H9 (cell line): ENCODE measurements at regions not wholly inside any gene's neighbourhood (a gene's known extent, or its start where the extent isn't known, plus 50 kb on each side); places are given as distances from the start of the nearest gene placed in this dataset.

ENCODE experiments used
- DNase-seq: peaks from one replicate; pipeline ENCODE4 v3.0.0-alpha.2; 2017
- H2AFZ ChIP-seq: one replicate; pipeline ENCODE4 v1.6.1; 2013; ENCODE audit warnings: mild to moderate bottlenecking, low read length, control low read depth, moderate library complexity
- H2AK5ac ChIP-seq: 2 replicates; pipeline ENCODE4 v1.6.1; 2013; ENCODE audit warnings: low read length, control low read depth, mixed read lengths; ENCODE audit not compliant: insufficient read length
- H2BK120ac ChIP-seq: one replicate; pipeline ENCODE4 v1.6.1; 2013; ENCODE audit warnings: low read depth, mild to moderate bottlenecking, low read length, control low read depth, inconsistent platforms; ENCODE audit not compliant: poor library complexity, severe bottlenecking
- H2BK12ac ChIP-seq: 2 replicates; pipeline ENCODE4 v1.6.1; 2013; ENCODE audit warnings: low read length, control low read depth, mixed read lengths, low read depth; ENCODE audit not compliant: insufficient read length
- H2BK15ac ChIP-seq: 2 replicates; pipeline ENCODE4 v1.6.1; 2013; ENCODE audit warnings: low read depth, low read length, control low read depth
- H2BK20ac ChIP-seq: one replicate; pipeline ENCODE4 v1.6.1; 2013; ENCODE audit warnings: low read depth, mild to moderate bottlenecking, low read length, control low read depth, inconsistent platforms; ENCODE audit not compliant: poor library complexity, severe bottlenecking
- H2BK5ac ChIP-seq: 2 replicates; pipeline ENCODE4 v1.6.1; 2013; ENCODE audit warnings: low read length, control low read depth, mixed read lengths; ENCODE audit not compliant: insufficient read length
- H3K14ac ChIP-seq: 2 replicates; pipeline ENCODE4 v1.6.1; 2013; ENCODE audit warnings: low read length, control low read depth; ENCODE audit not compliant: insufficient read depth
- H3K18ac ChIP-seq: 2 replicates; pipeline ENCODE4 v1.6.1; 2013; ENCODE audit warnings: low read depth, mild to moderate bottlenecking, mixed read lengths, low read length, control low read depth; ENCODE audit not compliant: insufficient read length
- H3K23ac ChIP-seq: 2 replicates; pipeline ENCODE4 v1.6.1; 2013; ENCODE audit warnings: low read length, control low read depth, mixed read lengths, low read depth; ENCODE audit not compliant: insufficient read length
- H3K23me2 ChIP-seq: 2 replicates; pipeline ENCODE4 v1.6.1; 2013; ENCODE audit warnings: low read depth, mild to moderate bottlenecking, mixed read lengths, low read length, control low read depth; ENCODE audit not compliant: insufficient read length, poor library complexity, severe bottlenecking
- H3K27ac ChIP-seq: 2 replicates; pipeline ENCODE4 v1.5.1; 2013; ENCODE audit warnings: low read length, control low read depth, mixed read lengths, low read depth; ENCODE audit not compliant: insufficient read length
- H3K27me3 ChIP-seq: 2 replicates; pipeline ENCODE4 v1.6.1; 2013; ENCODE audit warnings: low read length, control low read depth, inconsistent platforms; ENCODE audit not compliant: insufficient read depth
- H3K4ac ChIP-seq: 2 replicates; pipeline ENCODE4 v1.6.1; 2013; ENCODE audit warnings: low read depth, mild to moderate bottlenecking, control low read depth, inconsistent platforms, low read length, moderate library complexity
- H3K4me1 ChIP-seq: 2 replicates; pipeline ENCODE4 v1.6.1; 2013; ENCODE audit warnings: low read length, control low read depth, inconsistent platforms; ENCODE audit not compliant: insufficient read depth
- H3K4me2 ChIP-seq: 2 replicates; pipeline ENCODE4 v1.6.1; 2013; ENCODE audit warnings: low read length, control low read depth, mixed read lengths; ENCODE audit not compliant: insufficient read length, insufficient read depth
- H3K56ac ChIP-seq: 2 replicates; pipeline ENCODE4 v1.6.1; 2013; ENCODE audit warnings: low read depth, mild to moderate bottlenecking, mixed read lengths, low read length, control low read depth; ENCODE audit not compliant: insufficient read length
- H3K79me1 ChIP-seq: 2 replicates; pipeline ENCODE4 v1.6.1; 2013; ENCODE audit warnings: low read depth, mild to moderate bottlenecking, moderate library complexity, low read length, control low read depth, inconsistent platforms; ENCODE audit not compliant: insufficient read depth, poor library complexity, severe bottlenecking
- H3K79me2 ChIP-seq: 2 replicates; pipeline ENCODE4 v1.6.1; 2013; ENCODE audit warnings: low read length, control low read depth, inconsistent platforms; ENCODE audit not compliant: insufficient read depth
- H3K9ac ChIP-seq: 2 replicates; pipeline ENCODE4 v1.6.1; 2013; ENCODE audit warnings: low read length, control low read depth, mixed read lengths; ENCODE audit not compliant: insufficient read length; ENCODE audit errors: extremely low read depth
- H3K9me3 ChIP-seq: one replicate; pipeline ENCODE4 v1.6.1; 2013; ENCODE audit warnings: low read depth, low read length, inconsistent platforms; ENCODE audit not compliant: control insufficient read depth
- H3T11ph ChIP-seq: one replicate; pipeline ENCODE4 v1.6.1; 2013; ENCODE audit warnings: mild to moderate bottlenecking, low read length, control low read depth, inconsistent platforms
- H4K20me1 ChIP-seq: one replicate; pipeline ENCODE4 v1.6.1; 2013; ENCODE audit not compliant: control insufficient read depth, insufficient read length, insufficient read depth
- H4K5ac ChIP-seq: 2 replicates; pipeline ENCODE4 v1.6.1; 2013; ENCODE audit warnings: low read depth, mild to moderate bottlenecking, mixed read lengths, low read length, control low read depth; ENCODE audit not compliant: insufficient read length
- H4K8ac ChIP-seq: replicated peaks from 2 replicates; pipeline ENCODE4 v1.6.1; 2013; ENCODE audit warnings: low read length, control low read depth, mixed read lengths, low read depth; ENCODE audit not compliant: insufficient read length
- H4K91ac ChIP-seq: 2 replicates; pipeline ENCODE4 v1.6.1; 2013; ENCODE audit warnings: low read depth, mild to moderate bottlenecking, moderate library complexity, mixed read lengths, low read length, control low read depth; ENCODE audit not compliant: insufficient read length
- H3K27ac Mint-ChIP-seq, 3 experiments: 2 replicates in 2 of 3; 3 replicates in 1 of 3; pipeline ENCODE4 v1.8.0; 2020 to 2021; ENCODE audit warnings: mixed read lengths in 3 of 3, mild to moderate bottlenecking in 1 of 3, moderate library complexity in 1 of 3
- H3K27me3 Mint-ChIP-seq: 2 replicates; pipeline ENCODE4 v1.8.0; 2021; ENCODE audit warnings: low read depth, mild to moderate bottlenecking, moderate library complexity, mixed read lengths
- H3K36me3 Mint-ChIP-seq, 3 experiments: 2 replicates in 2 of 3; 3 replicates in 1 of 3; pipeline ENCODE4 v1.8.0; 2020 to 2021; ENCODE audit warnings: low read depth in 3 of 3, mixed read lengths in 3 of 3; ENCODE audit not compliant: insufficient read depth in 1 of 3
- H3K4me1 Mint-ChIP-seq, 2 experiments: 2 replicates each; pipeline ENCODE4 v1.8.0; 2020; ENCODE audit warnings: mixed read lengths in 2 of 2
- H3K4me3 Mint-ChIP-seq, 2 experiments: 2 replicates in 1 of 2; 3 replicates in 1 of 2; pipeline ENCODE4 v1.8.0; 2020 to 2021; ENCODE audit warnings: mild to moderate bottlenecking in 2 of 2, mixed read lengths in 2 of 2, moderate library complexity in 1 of 2
- H3K9me3 Mint-ChIP-seq, 2 experiments: 2 replicates in 1 of 2; 3 replicates in 1 of 2; pipeline ENCODE4 v1.8.0; 2020; ENCODE audit warnings: mild to moderate bottlenecking in 2 of 2, mixed read lengths in 2 of 2, moderate library complexity in 1 of 2
- CTCF ChIP-seq: fragments of 200-600 bp; sonication (generic); conservative IDR thresholded peaks from 3 replicates; pipeline ENCODE4 v1.8.0; 2021; ENCODE audit warnings: antibody characterized with exemption, mild to moderate bottlenecking
- WGBS: extraction: QIAGEN DNeasy Blood & Tissue Kit; methylation state at CpG from one replicate; pipeline ENCODE4 v1.1.7; 2013; ENCODE audit warnings: missing lambda C conversion rate, low lambda C conversion rate, mixed read lengths; ENCODE audit not compliant: insufficient read length; ENCODE audit errors: extremely low coverage; 5-methylcytosine and 5-hydroxymethylcytosine counted together

GRCh38 chr2:59986511-59986910 lies 566.9 kb downstream of the BCL11A start:
- no peak overlapping the region for H3K56ac ChIP-seq
- H2BK5ac ChIP-seq = no peak overlapping the region
- H3K14ac ChIP-seq = no peak overlapping the region
- H2AK5ac ChIP-seq = no peak overlapping the region
- H3K4me1 Mint-ChIP-seq = peaks cover 15 to 20% of the 10 kb centered on the region in 2 experiments
- no peaks in the 10 kb centered on the region for H3K27me3 ChIP-seq
- no peaks in the 10 kb centered on the region for H4K20me1 ChIP-seq
- TF ChIP-seq CTCF = no peak
- no peak overlapping the region for H3K27ac ChIP-seq
- no peak overlapping the region for H4K91ac ChIP-seq
- no peak overlapping the region for H2BK12ac ChIP-seq
- no peak for DNase-seq
- no peaks in the 10 kb centered on the region for H3K27me3 Mint-ChIP-seq
- H3K9me3 Mint-ChIP-seq = no peaks in the 10 kb centered on the region; a peak in 1 of 5 replicates
- no CpG with 5 or more reads among the region's 4 CpGs for WGBS
- no peak overlapping the region for H2BK20ac ChIP-seq
- no peak overlapping the region for H3K4me3 Mint-ChIP-seq
- no peaks in the 10 kb centered on the region; a peak in 1 of 7 replicates for H3K36me3 Mint-ChIP-seq
- no peak overlapping the region for H2BK120ac ChIP-seq
- no peak overlapping the region for H3K18ac ChIP-seq
- H3K4me2 ChIP-seq = no peak overlapping the region
- H3K4me1 ChIP-seq = no peaks in the 10 kb centered on the region
- H3K9ac ChIP-seq = no peak overlapping the region
- H3K23me2 ChIP-seq = no peaks in the 10 kb centered on the region
- H3K9me3 ChIP-seq = no peaks in the 10 kb centered on the region
- H3K79me2 ChIP-seq = no peaks in the 10 kb centered on the region
- H4K8ac ChIP-seq = no peak overlapping the region
- no peak overlapping the region for H3T11ph ChIP-seq
- H2AFZ ChIP-seq = no peak overlapping the region
- no peak overlapping the region for H3K27ac Mint-ChIP-seq
- no peaks in the 10 kb centered on the region for H3K79me1 ChIP-seq
- H4K5ac ChIP-seq = no peak overlapping the region
- H2BK15ac ChIP-seq = no peak overlapping the region
- H3K4ac ChIP-seq = no peak overlapping the region
- H3K23ac ChIP-seq = no peak overlapping the region
